Inflammatory macrophage treated with lipopolysaccharide for 1 hour (primary cell): ENCODE measurements at regions not wholly inside any gene's neighbourhood (a gene's known extent, or its start where the extent isn't known, plus 50 kb on each side); places are given as distances from the start of the nearest gene placed in this dataset.
A peak's percentile ranks its signal among the peaks of the same experiment; 100 is the strongest.

Experiments
- DNase-seq, 2 donors: peaks; one replicate each; pipeline ENCODE4 v3.0.0-alpha.2; 2020 to 2022

- no peak for DNase-seq
Observed at GRCh38 chr15:61459785-61460707, 230.9 kb upstream of the RORA start.

GRCh38 chr15:61457050-61457733 is 228.1 kb upstream of the RORA start:
- DNase-seq = no peak

- DNase-seq = no peak
Observed at GRCh38 chr15:61449186-61449702, 220.1 kb upstream of the RORA start.

- no peak for DNase-seq
Observed at GRCh38 chr15:61447981-61448380, 218.9 kb upstream of the RORA start.

- DNase-seq = peak in 1 of 2 donors; percentile 3
Observed at GRCh38 chr15:61444585-61444984, 215.5 kb upstream of the RORA start.

GRCh38 chr15:61442821-61443220 is 213.7 kb upstream of the RORA start:
- no peak for DNase-seq

- no peak for DNase-seq
Observed at GRCh38 chr15:61441891-61442290, 212.8 kb upstream of the RORA start.

- DNase-seq = no peak
Observed at GRCh38 chr15:61426466-61426865, 197.4 kb upstream of the RORA start.

GRCh38 chr15:61425934-61426333 is 196.8 kb upstream of the RORA start:
- no peak for DNase-seq

GRCh38 chr15:61422773-61423172 is 193.7 kb upstream of the RORA start:
- DNase-seq = no peak

GRCh38 chr15:61421938-61422337 is 192.8 kb upstream of the RORA start:
- no peak for DNase-seq

- no peak for DNase-seq
Observed at GRCh38 chr15:61421470-61421869, 192.4 kb upstream of the RORA start.

GRCh38 chr15:61420546-61420945 is 191.4 kb upstream of the RORA start:
- DNase-seq = no peak

- no peak for DNase-seq
Observed at GRCh38 chr15:61415617-61416120, 186.6 kb upstream of the RORA start.

GRCh38 chr15:61411902-61412510 is 182.9 kb upstream of the RORA start:
- DNase-seq = no peak

- no peak for DNase-seq
Observed at GRCh38 chr15:61410662-61411061, 181.6 kb upstream of the RORA start.

- DNase-seq = no peak
Observed at GRCh38 chr15:61404567-61404966, 175.5 kb upstream of the RORA start.

- no peak for DNase-seq
Observed at GRCh38 chr15:61403884-61404283, 174.8 kb upstream of the RORA start.

- DNase-seq = no peak
Observed at GRCh38 chr15:61401903-61402698, 173.0 kb upstream of the RORA start.

- DNase-seq = no peak
Observed at GRCh38 chr15:61398310-61398709, 169.2 kb upstream of the RORA start.

GRCh38 chr15:61396235-61396919 is 167.3 kb upstream of the RORA start:
- DNase-seq = no peak

GRCh38 chr15:61393949-61394348 is 164.8 kb upstream of the RORA start:
- no peak for DNase-seq
